Calu3 (cell line): ENCODE measurements at regions not wholly inside any gene's neighbourhood (a gene's known extent, or its start where the extent isn't known, plus 50 kb on each side); places are given as distances from the start of the nearest gene placed in this dataset.

Source experiments
- BruUV-seq: library from RNA; stranded (reverse); fragments of 400-500 nt; replicated peaks from 2 replicates; lab custom pipeline; 2021; lab: Mats Ljungman, UMichigan
- CTCF ChIA-PET: fragments of 300-600 bp; sonication (Branson Sonifier 250); formaldehyde crosslinking; loops from one replicate; lab custom pipeline; 2022; ENCODE audit warnings: antibody characterized with exemption; lab: Charles Lee
- DNase-seq: peaks from one replicate; pipeline ENCODE4 v3.0.0; 2022
- H3K27ac Mint-ChIP-seq: one replicate; pipeline ENCODE4 v1.8.0; 2022; ENCODE audit warnings: mixed read lengths; ENCODE audit not compliant: unreplicated experiment
- H3K27me3 Mint-ChIP-seq: one replicate; pipeline ENCODE4 v1.8.0; 2022; ENCODE audit warnings: mixed read lengths; ENCODE audit not compliant: unreplicated experiment
- H3K36me3 Mint-ChIP-seq: one replicate; pipeline ENCODE4 v1.8.0; 2022; ENCODE audit warnings: mild to moderate bottlenecking, moderate library complexity, mixed read lengths; ENCODE audit not compliant: insufficient read depth, unreplicated experiment
- H3K4me1 Mint-ChIP-seq: one replicate; pipeline ENCODE4 v1.8.0; 2022; ENCODE audit warnings: mild to moderate bottlenecking, low read depth, mixed read lengths; ENCODE audit not compliant: unreplicated experiment
- H3K4me3 Mint-ChIP-seq: one replicate; pipeline ENCODE4 v1.8.0; 2022; ENCODE audit warnings: mild to moderate bottlenecking, low read depth, moderate library complexity, mixed read lengths; ENCODE audit not compliant: unreplicated experiment
- H3K9me3 Mint-ChIP-seq: one replicate; pipeline ENCODE4 v1.8.0; 2022; ENCODE audit warnings: low read depth, mixed read lengths; ENCODE audit not compliant: unreplicated experiment
- CTCF ChIP-seq: fragments of 200-600 bp; IDR thresholded peaks from one replicate; pipeline ENCODE4 v1.8.0; 2022; ENCODE audit warnings: antibody characterized with exemption; ENCODE audit not compliant: unreplicated experiment
- intact Hi-C: fragments of 100-400 bp; cut with micrococcal nuclease; formaldehyde crosslinking; loops from one replicate; pipeline ENCODE4 v1.10.0; 2022; ENCODE audit not compliant: unreplicated experiment

GRCh38 chr2:7207631-7208030 lies 290.4 kb downstream of the RNF144A start:
- DNase-seq = no peak
- no TSS peak for BruUV-seq
- Mint-ChIP-seq H3K36me3 (no peaks in the 10 kb centered on the region), H3K27ac (no peak overlapping the region), H3K9me3 (no peaks in the 10 kb centered on the region), H3K27me3 (peaks cover 5% of the 10 kb centered on the region), H3K4me3 (no peak overlapping the region), H3K4me1 (no peaks in the 10 kb centered on the region)
- CTCF ChIA-PET = no interaction called here
- intact Hi-C loops = loop anchor here (10.0 kb wide), 2 partner anchors 197 to 1557 kb away; no protein-coding TSS in a partner anchor
- no peak for TF ChIP-seq CTCF

GRCh38 chr2:7209757-7210555 lies 292.7 kb downstream of the RNF144A start:
- no peak for TF ChIP-seq CTCF
- no TSS peak for BruUV-seq
- intact Hi-C loops = loop anchor here (10.0 kb wide), 2 partner anchors 195 to 1555 kb away; no protein-coding TSS in a partner anchor
- DNase-seq = no peak
- no peaks in the 10 kb centered on the region for H3K4me1 Mint-ChIP-seq
- CTCF ChIA-PET = no interaction called here
- no peaks in the 10 kb centered on the region for H3K9me3 Mint-ChIP-seq
- H3K27me3 Mint-ChIP-seq = peaks cover 28% of the 10 kb centered on the region
- no peak overlapping the region for H3K4me3 Mint-ChIP-seq
- H3K27ac Mint-ChIP-seq = no peak overlapping the region
- no peaks in the 10 kb centered on the region for H3K36me3 Mint-ChIP-seq

- TF ChIP-seq CTCF = no peak
- CTCF ChIA-PET = no interaction called here
- intact Hi-C loops = no loop called here
- no peak overlapping the region for H3K4me3 Mint-ChIP-seq
- no peaks in the 10 kb centered on the region for H3K9me3 Mint-ChIP-seq
- H3K36me3 Mint-ChIP-seq = no peaks in the 10 kb centered on the region
- DNase-seq = no peak
- H3K27me3 Mint-ChIP-seq = peaks cover 32% of the 10 kb centered on the region
- H3K27ac Mint-ChIP-seq = no peak overlapping the region
- no TSS peak for BruUV-seq
- H3K4me1 Mint-ChIP-seq = no peaks in the 10 kb centered on the region
These were observed 293.5 kb downstream of the RNF144A start for GRCh38 chr2:7210712-7211111.

GRCh38 chr2:7225848-7226247 lies 308.6 kb downstream of the RNF144A start:
- no peak for TF ChIP-seq CTCF
- H3K4me1 Mint-ChIP-seq = no peaks in the 10 kb centered on the region
- H3K27me3 Mint-ChIP-seq = no peaks in the 10 kb centered on the region
- intact Hi-C loops = no loop called here
- no peaks in the 10 kb centered on the region for H3K36me3 Mint-ChIP-seq
- CTCF ChIA-PET = no interaction called here
- H3K27ac Mint-ChIP-seq = no peak overlapping the region
- DNase-seq = no peak
- no peaks in the 10 kb centered on the region for H3K9me3 Mint-ChIP-seq
- no peak overlapping the region for H3K4me3 Mint-ChIP-seq
- BruUV-seq = no TSS peak
